GM10266 (cell line): ENCODE measurements at regions not wholly inside any gene's neighbourhood (a gene's known extent, or its start where the extent isn't known, plus 50 kb on each side); places are given as distances from the start of the nearest gene placed in this dataset.
"Not testable (repeated sequence)": the region's sequence is repeated elsewhere in the genome, so short reads cannot be mapped to it uniquely, and the experiment has no call there.

ENCODE experiments used
- DNase-seq: peaks from one replicate; pipeline ENCODE4 v3.0.0; 2012; ENCODE audit errors: extremely low spot score
- TF ChIP-seq, protein P1 (sequence below): IDR thresholded peaks from 2 replicates; pipeline ENCODE4 v1.5.1; 2012; ENCODE audit warnings: mild to moderate bottlenecking, low read depth; ENCODE audit not compliant: control insufficient read depth, insufficient read depth; ENCODE audit errors: missing control alignments

DNA sequence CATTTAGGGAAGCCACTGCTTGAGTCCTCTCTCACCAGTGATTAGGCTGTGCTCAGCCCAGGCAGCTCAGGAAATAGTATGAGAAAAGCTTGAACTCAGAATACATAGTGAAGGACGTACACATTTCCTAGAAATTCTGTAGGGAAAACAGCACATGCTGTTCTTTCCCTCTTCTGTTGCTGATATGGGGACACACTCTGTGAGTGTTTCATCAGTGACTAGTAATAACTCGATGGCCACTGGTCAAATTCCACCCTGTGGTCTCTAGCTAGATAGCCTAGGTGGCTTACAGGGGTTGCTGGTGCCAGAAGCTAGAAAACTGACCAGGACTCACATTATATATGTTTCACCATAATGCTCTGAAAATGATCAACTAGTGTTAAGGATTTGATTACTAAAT is 259.8 kb upstream of the SOX4 start:
- DNase-seq = no peak
- TF ChIP-seq, protein P1, sequence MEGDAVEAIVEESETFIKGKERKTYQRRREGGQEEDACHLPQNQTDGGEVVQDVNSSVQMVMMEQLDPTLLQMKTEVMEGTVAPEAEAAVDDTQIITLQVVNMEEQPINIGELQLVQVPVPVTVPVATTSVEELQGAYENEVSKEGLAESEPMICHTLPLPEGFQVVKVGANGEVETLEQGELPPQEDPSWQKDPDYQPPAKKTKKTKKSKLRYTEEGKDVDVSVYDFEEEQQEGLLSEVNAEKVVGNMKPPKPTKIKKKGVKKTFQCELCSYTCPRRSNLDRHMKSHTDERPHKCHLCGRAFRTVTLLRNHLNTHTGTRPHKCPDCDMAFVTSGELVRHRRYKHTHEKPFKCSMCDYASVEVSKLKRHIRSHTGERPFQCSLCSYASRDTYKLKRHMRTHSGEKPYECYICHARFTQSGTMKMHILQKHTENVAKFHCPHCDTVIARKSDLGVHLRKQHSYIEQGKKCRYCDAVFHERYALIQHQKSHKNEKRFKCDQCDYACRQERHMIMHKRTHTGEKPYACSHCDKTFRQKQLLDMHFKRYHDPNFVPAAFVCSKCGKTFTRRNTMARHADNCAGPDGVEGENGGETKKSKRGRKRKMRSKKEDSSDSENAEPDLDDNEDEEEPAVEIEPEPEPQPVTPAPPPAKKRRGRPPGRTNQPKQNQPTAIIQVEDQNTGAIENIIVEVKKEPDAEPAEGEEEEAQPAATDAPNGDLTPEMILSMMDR = no peak

- DNase-seq = no peak
Measured at GRCh38 chr6:21334651-21335050, 258.9 kb upstream of the SOX4 start.

DNA sequence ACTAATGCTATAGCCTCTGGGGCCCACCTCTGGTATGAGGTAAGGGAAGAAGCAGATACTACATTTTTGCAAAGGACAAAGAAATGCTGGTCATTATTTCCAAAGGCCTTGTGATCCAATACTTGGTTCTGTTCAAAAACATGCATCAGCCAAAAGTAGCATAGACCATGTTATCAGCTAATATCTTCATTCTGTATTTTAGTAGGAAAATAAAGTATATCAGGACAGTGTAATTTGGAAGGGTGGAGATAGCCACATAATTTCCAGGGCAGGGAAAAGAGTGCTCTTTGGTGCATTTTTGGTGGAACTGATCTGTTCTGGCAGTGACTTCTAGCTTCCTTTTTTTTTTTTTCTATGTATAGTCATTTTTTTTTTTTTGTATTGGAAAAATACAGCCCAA is 258.0 kb upstream of the SOX4 start:
- TF ChIP-seq, protein P1 = no peak
- no peak for DNase-seq

More at GRCh38 chr6:21334651-21335050, 258.9 kb upstream of the SOX4 start:
- TF ChIP-seq, protein P1 = no peak

DNA sequence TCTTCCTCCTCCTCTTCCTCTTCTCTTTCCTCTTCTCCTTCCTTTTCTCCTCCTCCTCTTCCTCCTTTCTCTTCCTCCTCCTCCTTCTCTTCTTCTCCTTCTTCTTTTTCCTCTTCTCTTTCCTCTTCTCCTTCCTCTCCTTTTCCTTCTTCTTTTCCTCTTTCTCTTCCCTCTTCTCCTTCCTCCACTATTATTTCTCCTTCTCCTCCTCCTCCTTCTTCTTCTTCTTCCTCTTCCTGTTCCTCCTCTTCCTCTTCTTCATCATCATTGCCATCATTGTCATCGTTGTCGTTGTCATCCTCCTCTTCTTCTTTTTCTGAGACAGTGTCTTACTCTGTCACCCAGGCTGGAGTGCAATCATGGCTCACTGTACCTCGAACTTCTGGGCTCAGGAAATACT is 256.3 kb upstream of the SOX4 start:
- DNase-seq = no peak
- TF ChIP-seq, protein P1 = no peak

GRCh38 chr6:21340573-21340972 is 253.0 kb upstream of the SOX4 start:
- no peak for DNase-seq
- TF ChIP-seq, protein P1 = no peak

GRCh38 chr6:21341910-21342309 is 251.6 kb upstream of the SOX4 start:
- TF ChIP-seq, protein P1 = no peak
- DNase-seq = no peak

DNA sequence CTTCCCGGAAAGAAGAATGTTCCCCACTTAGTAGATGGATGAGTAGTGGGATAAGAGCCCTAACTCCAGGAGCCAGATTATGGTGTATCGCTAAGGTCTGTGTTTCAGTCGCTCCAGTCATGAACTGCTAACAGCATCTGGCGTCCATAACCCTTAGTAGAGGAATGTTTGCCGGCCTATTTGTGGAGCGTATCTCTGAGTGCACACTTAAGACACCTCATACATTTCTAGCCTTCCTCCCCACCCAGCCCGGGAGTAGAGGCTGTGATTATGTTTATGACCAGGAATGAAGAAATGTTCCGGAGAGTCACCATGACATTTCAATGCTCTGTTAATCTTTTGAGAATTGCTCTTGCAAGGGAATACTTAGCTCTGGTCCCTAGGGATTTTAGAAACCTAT is 251.1 kb upstream of the SOX4 start:
- TF ChIP-seq, protein P1 = no peak

GRCh38 chr6:21345704-21346103 is 247.8 kb upstream of the SOX4 start:
- DNase-seq = not testable (repeated sequence)

More for the DNA sequence above, 251.1 kb upstream of the SOX4 start:
- no peak for DNase-seq
